Suprapubic skin (tissue), 4 donors: ENCODE measurements at regions not wholly inside any gene's neighbourhood (a gene's known extent, or its start where the extent isn't known, plus 50 kb on each side); places are given as distances from the start of the nearest gene placed in this dataset.

Experiments
- DNase-seq, 2 donors: peaks; one replicate each; pipeline ENCODE4 v3.0.0-alpha.2; 2019; ENCODE audit warnings: low spot score in 2 of 2
- H3K27ac ChIP-seq: fragments of 200-600 bp; sonication (generic); one replicate; pipeline ENCODE4 v1.5.1; 2019
- H3K27me3 ChIP-seq: fragments of 200-600 bp; sonication (generic); one replicate; pipeline ENCODE4 v1.5.1; 2019
- H3K36me3 ChIP-seq: fragments of 200-600 bp; sonication (generic); one replicate; pipeline ENCODE4 v1.5.1; 2019
- H3K4me1 ChIP-seq: fragments of 200-600 bp; sonication (generic); one replicate; pipeline ENCODE4 v1.5.1; 2019
- H3K4me3 ChIP-seq: fragments of 200-600 bp; sonication (generic); one replicate; pipeline ENCODE4 v1.5.1; 2019; ENCODE audit warnings: mild to moderate bottlenecking
- H3K9me3 ChIP-seq: fragments of 200-600 bp; sonication (generic); one replicate; pipeline ENCODE4 v1.5.1; 2019
- EP300 ChIP-seq: sonication (generic); formaldehyde crosslinking; IDR thresholded peaks from one replicate; pipeline ENCODE4 v1.6.1; 2017; ENCODE audit warnings: antibody characterized with exemption
- POLR2A ChIP-seq, 2 donors: fragments of 450-650 bp; IDR thresholded peaks; one replicate each; pipeline ENCODE4 v1.6.1; 2017; ENCODE audit warnings: antibody characterized with exemption in 2 of 2, mild to moderate bottlenecking in 2 of 2, moderate library complexity in 2 of 2
- POLR2AphosphoS5 ChIP-seq, 3 donors: sonication (generic); formaldehyde crosslinking; IDR thresholded peaks; one replicate each; pipeline ENCODE4 v1.6.1; 2017; ENCODE audit warnings: antibody characterized with exemption in 3 of 3
- WGBS: methylation state at CpG from one replicate; pipeline ENCODE4 v1.1.5; 2018; 5-methylcytosine and 5-hydroxymethylcytosine counted together
- TF ChIP-seq, protein P1 (sequence below), 2 donors: fragments of 200-600 bp in 1 of 2; fragments of 450-650 bp in 1 of 2; sonication (generic) in 1 of 2; IDR thresholded peaks; one replicate each; pipeline ENCODE4 v1.5.1; 2016 to 2019; ENCODE audit warnings: antibody characterized with exemption in 2 of 2, mild to moderate bottlenecking in 1 of 2, moderate library complexity in 1 of 2

DNA sequence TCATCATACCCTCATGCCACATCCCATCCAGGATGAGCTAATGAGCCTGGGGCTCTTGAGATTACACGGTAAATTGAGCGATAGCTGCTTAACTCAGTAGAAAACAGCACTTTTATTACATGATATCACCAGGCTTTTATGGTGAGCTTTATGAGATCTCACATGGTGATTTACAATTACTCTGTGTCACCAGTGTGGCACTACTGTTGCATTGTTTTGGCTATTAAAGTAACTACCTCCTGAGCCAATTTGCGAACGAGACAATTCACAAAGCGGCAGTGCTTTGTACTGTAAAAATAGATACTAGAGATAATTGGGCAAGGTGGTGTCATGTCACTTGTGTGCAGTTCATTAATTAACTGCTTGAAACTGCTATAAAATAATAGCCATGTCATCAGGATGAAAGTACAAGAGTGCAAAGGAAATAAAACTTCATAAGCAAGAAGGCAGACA, 767.7 kb upstream of the ADGRL2 start:
- H3K4me1 ChIP-seq: no peaks in the 10 kb centered on the region
- TF ChIP-seq POLR2A (IDR thresholded peaks at IDR 0.05) (no peak), POLR2AphosphoS5 (IDR thresholded peaks at IDR 0.05) (no peak), EP300 (no peak)
- TF ChIP-seq, protein P1, sequence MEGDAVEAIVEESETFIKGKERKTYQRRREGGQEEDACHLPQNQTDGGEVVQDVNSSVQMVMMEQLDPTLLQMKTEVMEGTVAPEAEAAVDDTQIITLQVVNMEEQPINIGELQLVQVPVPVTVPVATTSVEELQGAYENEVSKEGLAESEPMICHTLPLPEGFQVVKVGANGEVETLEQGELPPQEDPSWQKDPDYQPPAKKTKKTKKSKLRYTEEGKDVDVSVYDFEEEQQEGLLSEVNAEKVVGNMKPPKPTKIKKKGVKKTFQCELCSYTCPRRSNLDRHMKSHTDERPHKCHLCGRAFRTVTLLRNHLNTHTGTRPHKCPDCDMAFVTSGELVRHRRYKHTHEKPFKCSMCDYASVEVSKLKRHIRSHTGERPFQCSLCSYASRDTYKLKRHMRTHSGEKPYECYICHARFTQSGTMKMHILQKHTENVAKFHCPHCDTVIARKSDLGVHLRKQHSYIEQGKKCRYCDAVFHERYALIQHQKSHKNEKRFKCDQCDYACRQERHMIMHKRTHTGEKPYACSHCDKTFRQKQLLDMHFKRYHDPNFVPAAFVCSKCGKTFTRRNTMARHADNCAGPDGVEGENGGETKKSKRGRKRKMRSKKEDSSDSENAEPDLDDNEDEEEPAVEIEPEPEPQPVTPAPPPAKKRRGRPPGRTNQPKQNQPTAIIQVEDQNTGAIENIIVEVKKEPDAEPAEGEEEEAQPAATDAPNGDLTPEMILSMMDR (IDR thresholded peaks at IDR 0.05): no peak
- H3K9me3 ChIP-seq: no peaks in the 10 kb centered on the region
- H3K27me3 ChIP-seq: no peaks in the 10 kb centered on the region
- DNase-seq: no peak
- no peaks in the 10 kb centered on the region for H3K36me3 ChIP-seq
- WGBS: 82% methylated on average over 5 of the region's 5 CpGs
- no peak overlapping the region for H3K4me3 ChIP-seq
- H3K27ac ChIP-seq: no peak overlapping the region

DNA sequence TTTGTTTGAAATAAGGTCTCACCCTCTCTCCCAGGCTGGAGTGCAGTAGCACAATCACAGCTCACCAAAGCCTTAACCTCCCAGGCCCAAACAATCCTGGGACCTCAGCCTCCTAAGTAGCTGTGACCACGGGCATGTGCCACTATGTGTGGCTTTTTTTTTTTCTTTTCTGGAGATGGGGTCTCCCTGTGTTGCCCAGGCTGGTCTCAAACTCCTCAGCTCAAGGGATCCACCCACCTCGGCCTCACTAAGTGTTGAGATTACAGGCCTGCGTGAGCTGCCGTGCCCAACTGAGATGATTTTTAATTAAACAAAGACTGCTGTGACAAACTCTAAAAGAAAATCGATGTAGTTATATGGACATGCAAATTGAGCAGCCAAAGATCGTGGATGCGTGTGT, 768.4 kb upstream of the ADGRL2 start:
- Histone ChIP-seq H3K4me3 (no peak overlapping the region), H3K9me3 (no peaks in the 10 kb centered on the region), H3K36me3 (no peaks in the 10 kb centered on the region), H3K27me3 (no peaks in the 10 kb centered on the region), H3K27ac (no peak overlapping the region), H3K4me1 (no peaks in the 10 kb centered on the region)
- DNase-seq: no peak
- WGBS: 88% methylated on average over 7 of the region's 7 CpGs
- TF ChIP-seq, protein P1 (IDR thresholded peaks at IDR 0.05): no peak
- TF ChIP-seq POLR2AphosphoS5 (IDR thresholded peaks at IDR 0.05) (no peak), POLR2A (IDR thresholded peaks at IDR 0.05) (no peak), EP300 (no peak)

DNA sequence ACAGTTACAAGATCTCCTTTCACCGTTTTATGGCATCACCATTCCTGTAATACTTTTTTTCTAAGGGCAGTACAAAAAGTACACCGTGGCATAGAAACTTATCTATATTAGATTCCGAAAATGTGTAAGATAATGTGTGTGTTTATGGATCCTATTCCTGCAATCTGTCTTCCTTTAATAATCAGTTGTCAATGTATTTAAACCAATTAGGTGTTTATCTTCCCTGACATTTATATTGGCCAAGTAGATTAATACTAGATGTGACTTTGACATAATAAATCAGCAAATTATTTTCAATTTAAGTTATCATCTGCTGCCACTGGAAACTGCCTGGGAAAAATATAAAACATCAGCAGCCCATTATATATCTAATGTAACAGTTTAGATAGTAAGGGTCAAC, 770.3 kb upstream of the ADGRL2 start:
- no peaks in the 10 kb centered on the region for H3K9me3 ChIP-seq
- TF ChIP-seq EP300 (no peak), POLR2AphosphoS5 (IDR thresholded peaks at IDR 0.05) (no peak), POLR2A (IDR thresholded peaks at IDR 0.05) (no peak)
- TF ChIP-seq, protein P1 (IDR thresholded peaks at IDR 0.05): no peak
- no peak overlapping the region for H3K27ac ChIP-seq
- DNase-seq: no peak
- WGBS: 73% methylated on average over 3 of the region's 3 CpGs
- no peaks in the 10 kb centered on the region for H3K27me3 ChIP-seq
- H3K4me1 ChIP-seq: no peaks in the 10 kb centered on the region
- H3K4me3 ChIP-seq: no peak overlapping the region
- no peaks in the 10 kb centered on the region for H3K36me3 ChIP-seq

DNA sequence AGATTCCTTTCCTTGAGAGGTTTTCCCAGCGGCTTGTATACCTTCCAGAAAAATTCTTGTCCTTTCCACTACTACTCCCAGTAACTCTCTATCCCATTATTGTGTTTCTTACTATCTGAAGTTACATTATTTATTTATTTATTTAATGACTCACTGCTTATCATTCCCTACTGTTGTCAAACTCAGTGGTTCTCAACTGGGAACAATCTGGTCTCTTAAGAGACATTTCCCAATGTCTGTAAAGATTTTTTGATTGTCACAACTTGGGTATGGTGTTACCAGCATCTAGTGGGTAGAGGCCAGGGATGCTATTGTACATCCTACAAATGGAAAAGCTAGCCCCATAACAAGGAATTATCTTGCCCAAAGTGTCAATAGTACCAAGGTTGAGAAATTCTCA, 771.5 kb upstream of the ADGRL2 start:
- TF ChIP-seq EP300: no peak
- no peaks in the 10 kb centered on the region for H3K36me3 ChIP-seq
- no peak overlapping the region for H3K4me3 ChIP-seq
- no peaks in the 10 kb centered on the region for H3K27me3 ChIP-seq
- H3K4me1 ChIP-seq: no peaks in the 10 kb centered on the region
- no peak overlapping the region for H3K27ac ChIP-seq
- DNase-seq: no peak
- WGBS: 81% methylated on average over 1 of the region's 1 CpG
- H3K9me3 ChIP-seq: no peaks in the 10 kb centered on the region

DNA sequence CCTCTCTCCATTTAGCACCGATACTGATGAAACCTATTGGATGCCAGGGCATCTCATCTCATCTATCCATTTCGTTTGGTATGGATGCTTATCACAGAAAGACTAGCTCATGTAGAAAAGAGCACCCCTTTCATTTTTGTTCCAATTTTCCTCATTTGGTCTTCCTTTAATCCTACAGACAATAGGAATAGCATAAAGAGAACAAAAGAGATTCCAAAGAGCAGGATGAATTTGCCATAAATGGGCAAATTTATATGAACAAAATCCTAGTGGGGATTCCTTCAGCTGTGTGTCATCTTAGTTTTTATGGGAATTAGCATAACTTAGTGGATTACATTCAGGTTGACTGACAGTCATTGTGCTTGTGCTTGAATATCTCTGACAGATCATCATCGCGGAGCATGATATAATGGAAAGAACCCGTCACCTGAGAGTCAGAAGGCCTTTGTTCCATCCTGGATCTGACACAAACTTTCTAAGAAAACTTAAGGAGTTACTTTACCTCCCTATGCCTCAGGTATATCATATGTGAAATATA, 777.5 kb upstream of the ADGRL2 start:
- TF ChIP-seq, protein P1 (IDR thresholded peaks at IDR 0.05): no peak
- no peak for TF ChIP-seq EP300
- TF ChIP-seq POLR2AphosphoS5 (IDR thresholded peaks at IDR 0.05): no peak
- TF ChIP-seq POLR2A (IDR thresholded peaks at IDR 0.05): no peak
- Histone ChIP-seq H3K27me3 (no peaks in the 10 kb centered on the region), H3K36me3 (no peaks in the 10 kb centered on the region), H3K9me3 (no peaks in the 10 kb centered on the region), H3K4me3 (no peak overlapping the region), H3K4me1 (no peaks in the 10 kb centered on the region), H3K27ac (no peak overlapping the region)
- 87% methylated on average over 5 of the region's 5 CpGs for WGBS
- DNase-seq: no peak

DNA sequence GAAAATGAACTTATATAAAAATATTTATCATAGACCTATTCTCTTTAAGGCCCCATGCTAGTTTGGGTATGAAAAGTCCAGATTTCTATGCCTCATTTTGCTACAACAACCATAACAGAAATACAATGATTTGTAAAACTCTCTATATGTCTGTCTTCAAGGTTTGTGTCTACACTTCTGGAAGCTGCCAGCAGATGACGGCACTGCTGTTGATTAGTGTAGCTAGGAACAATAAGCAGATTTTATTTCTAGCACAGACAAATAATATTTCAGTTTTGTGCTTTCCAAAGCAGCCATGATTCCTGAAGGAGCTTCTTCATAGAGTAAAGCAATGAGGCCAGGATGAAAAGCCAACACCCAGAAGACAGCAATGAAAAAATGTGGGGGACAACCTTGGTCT, 779.6 kb upstream of the ADGRL2 start:
- no peaks in the 10 kb centered on the region for H3K27me3 ChIP-seq
- no peaks in the 10 kb centered on the region for H3K36me3 ChIP-seq
- H3K4me3 ChIP-seq: no peak overlapping the region
- H3K27ac ChIP-seq: no peak overlapping the region
- DNase-seq: no peak
- H3K9me3 ChIP-seq: no peaks in the 10 kb centered on the region
- 83% methylated on average over 1 of the region's 1 CpG for WGBS
- no peaks in the 10 kb centered on the region for H3K4me1 ChIP-seq
- TF ChIP-seq POLR2A (IDR thresholded peaks at IDR 0.05): no peak
- no peak for TF ChIP-seq POLR2AphosphoS5 (IDR thresholded peaks at IDR 0.05)
- TF ChIP-seq EP300: no peak
- TF ChIP-seq, protein P1 (IDR thresholded peaks at IDR 0.05): no peak
